ENCODE measurements at regions not wholly inside any gene's neighbourhood (a gene's known extent, or its start where the extent isn't known, plus 50 kb on each side); places are given as distances from the start of the nearest gene placed in this dataset.

DNA sequence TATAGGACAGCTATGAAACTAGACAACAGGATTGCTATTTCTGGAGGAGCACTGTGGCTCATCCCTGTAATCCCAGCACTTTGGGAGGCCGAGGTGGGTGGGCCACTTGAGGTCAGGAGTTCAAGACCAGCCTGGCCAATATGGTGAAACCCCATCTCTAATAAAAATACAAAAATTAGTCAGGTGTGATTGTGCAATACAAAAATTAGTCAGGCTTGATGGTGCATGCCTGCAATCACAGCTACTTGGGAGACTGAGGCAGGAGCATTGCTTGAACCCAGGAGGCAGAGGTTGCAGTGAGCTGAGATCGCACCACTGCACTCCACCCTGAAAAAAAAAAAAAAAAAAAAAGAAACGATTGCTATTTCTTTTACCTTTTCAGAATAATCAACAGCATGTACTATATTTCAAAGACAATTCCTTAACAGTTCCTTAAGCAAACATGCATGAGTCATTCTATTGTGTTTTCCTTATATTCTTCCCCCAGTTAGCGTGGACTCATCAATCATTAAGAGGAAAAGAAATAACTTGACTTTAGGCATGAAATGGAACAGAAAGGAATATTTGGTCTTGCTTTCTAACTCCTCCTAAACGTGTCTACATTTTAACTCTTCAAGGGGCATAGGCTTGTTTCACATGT, 162.6 kb downstream of the TAF11L14 start:
- TF ChIP-seq EZH2 (IDR thresholded peaks at IDR 0.05; ENCODE audit: borderline replicate concordance), result no peak
- TF ChIP-seq CTCF (IDR thresholded peaks at IDR 0.05; ENCODE audit: poor library complexity), result no peak
- TF ChIP-seq EZH2phosphoT487 (IDR thresholded peaks at IDR 0.05; ENCODE audit: low read depth, severe bottlenecking, unreplicated experiment), result no peak
